Peyer's patch (tissue), 4 donors: ENCODE measurements at regions not wholly inside any gene's neighbourhood (a gene's known extent, or its start where the extent isn't known, plus 50 kb on each side); places are given as distances from the start of the nearest gene placed in this dataset.

Experiments used
- POLR2A ChIP-seq, 2 donors: fragments of 450-650 bp; IDR thresholded peaks; one replicate each; pipeline ENCODE4 v1.5.1; 2017; ENCODE audit warnings: antibody characterized with exemption in 2 of 2, mild to moderate bottlenecking in 2 of 2, moderate library complexity in 2 of 2
- TF ChIP-seq, protein P1 (sequence below), 6 experiments: fragments of 450-650 bp in 4 of 6; fragments of 200-600 bp in 2 of 6; sonication (generic) in 1 of 6; IDR thresholded peaks; one replicate each; pipeline ENCODE4 v1.5.1; 2017 to 2019; ENCODE audit warnings: antibody characterized with exemption in 6 of 6, mild to moderate bottlenecking in 3 of 6, moderate library complexity in 1 of 6

- TF ChIP-seq, protein P1, sequence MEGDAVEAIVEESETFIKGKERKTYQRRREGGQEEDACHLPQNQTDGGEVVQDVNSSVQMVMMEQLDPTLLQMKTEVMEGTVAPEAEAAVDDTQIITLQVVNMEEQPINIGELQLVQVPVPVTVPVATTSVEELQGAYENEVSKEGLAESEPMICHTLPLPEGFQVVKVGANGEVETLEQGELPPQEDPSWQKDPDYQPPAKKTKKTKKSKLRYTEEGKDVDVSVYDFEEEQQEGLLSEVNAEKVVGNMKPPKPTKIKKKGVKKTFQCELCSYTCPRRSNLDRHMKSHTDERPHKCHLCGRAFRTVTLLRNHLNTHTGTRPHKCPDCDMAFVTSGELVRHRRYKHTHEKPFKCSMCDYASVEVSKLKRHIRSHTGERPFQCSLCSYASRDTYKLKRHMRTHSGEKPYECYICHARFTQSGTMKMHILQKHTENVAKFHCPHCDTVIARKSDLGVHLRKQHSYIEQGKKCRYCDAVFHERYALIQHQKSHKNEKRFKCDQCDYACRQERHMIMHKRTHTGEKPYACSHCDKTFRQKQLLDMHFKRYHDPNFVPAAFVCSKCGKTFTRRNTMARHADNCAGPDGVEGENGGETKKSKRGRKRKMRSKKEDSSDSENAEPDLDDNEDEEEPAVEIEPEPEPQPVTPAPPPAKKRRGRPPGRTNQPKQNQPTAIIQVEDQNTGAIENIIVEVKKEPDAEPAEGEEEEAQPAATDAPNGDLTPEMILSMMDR (IDR thresholded peaks at IDR 0.05): no peak
- no peak for TF ChIP-seq POLR2A (IDR thresholded peaks at IDR 0.05)
Measured at GRCh38 chr5:74550927-74551326, 89.6 kb downstream of the ENC1 start.
